B cell (primary cell): ENCODE measurements at regions not wholly inside any gene's neighbourhood (a gene's known extent, or its start where the extent isn't known, plus 50 kb on each side); places are given as distances from the start of the nearest gene placed in this dataset.

Experiments used
- ATAC-seq: fragments of 200-7000 bp; cut with Tn5 transposase; one replicate; pipeline ENCODE4 v1.10.0; 2021; ENCODE audit warnings: low read depth, mild to moderate bottlenecking, moderate number of reproducible peaks, moderate library complexity
- CTCF ChIA-PET: fragments of 350-600 bp; sonication (Branson Sonifier 250); formaldehyde crosslinking; loops from one replicate; lab custom pipeline; 2021; ENCODE audit warnings: antibody characterized with exemption, inconsistent platforms; lab: Charles Lee
- POLR2A ChIA-PET: fragments of 350-600 bp; sonication (Branson Sonifier 250); formaldehyde crosslinking; loops from one replicate; lab custom pipeline; 2021; ENCODE audit warnings: antibody characterized with exemption; lab: Charles Lee
- DNase-seq: peaks from one replicate; pipeline ENCODE4 v3.0.0; 2013
- H2AFZ ChIP-seq: 2 replicates; pipeline ENCODE4 v1.6.1; 2012; ENCODE audit warnings: mild to moderate bottlenecking, low read depth, low read length; ENCODE audit not compliant: insufficient read depth, poor library complexity, severe bottlenecking
- H3K27ac ChIP-seq, 2 donors: 1 replicate in 1 of 2; 2 replicates in 1 of 2; pipeline ENCODE4 v1.5.1; 2012 to 2013; ENCODE audit warnings: low read length in 2 of 2, mild to moderate bottlenecking in 2 of 2, moderate library complexity in 1 of 2
- H3K27me3 ChIP-seq, 4 experiments: fragments of 200-600 bp in 1 of 4; sonication (generic) in 1 of 4; replicated peaks in 1 of 4; 1 replicate in 2 of 4; 2 replicates in 2 of 4; pipeline versions ENCODE4 v1.6.1 to v1.7.0; 2013 to 2016; ENCODE audit warnings: low read length in 3 of 4, mild to moderate bottlenecking in 2 of 4, mixed read lengths in 1 of 4, moderate library complexity in 1 of 4; ENCODE audit not compliant: insufficient read depth in 4 of 4, control insufficient read depth in 3 of 4; ENCODE audit errors: control extremely low read depth in 1 of 4
- H3K36me3 ChIP-seq, 2 experiments: replicated peaks in 1 of 2; 1 replicate in 1 of 2; 2 replicates in 1 of 2; pipeline versions ENCODE4 v1.6.1 to v1.7.1; 2013; ENCODE audit warnings: low read length in 1 of 2; ENCODE audit not compliant: insufficient read depth in 2 of 2, control insufficient read depth in 1 of 2; ENCODE audit errors: control extremely low read depth in 1 of 2, extremely low read depth in 1 of 2
- H3K4me1 ChIP-seq, 2 donors: fragments of 200-600 bp in 1 of 2; sonication (generic) in 1 of 2; 1 replicate in 1 of 2; 2 replicates in 1 of 2; pipeline versions ENCODE4 v1.5.1 to v1.6.1; 2013 to 2017; ENCODE audit warnings: low read length in 2 of 2; ENCODE audit not compliant: control insufficient read depth in 2 of 2, insufficient read depth in 2 of 2
- H3K4me2 ChIP-seq: replicated peaks from 2 replicates; pipeline ENCODE3; 2012; ENCODE audit warnings: mild to moderate bottlenecking, low read depth, low read length; ENCODE audit not compliant: poor library complexity, severe bottlenecking
- H3K4me3 ChIP-seq, 5 experiments: fragments of 200-600 bp in 1 of 5; sonication (generic) in 1 of 5; 1 replicate in 3 of 5; 2 replicates in 2 of 5; pipeline versions ENCODE4 v1.5.1 to v1.7.0; 2011 to 2016; ENCODE audit warnings: low read length in 4 of 5, mild to moderate bottlenecking in 4 of 5, low read depth in 2 of 5, control low read depth in 1 of 5, moderate library complexity in 1 of 5; ENCODE audit not compliant: insufficient read depth in 1 of 5; ENCODE audit errors: control extremely low read depth in 1 of 5, extremely low read depth in 1 of 5
- H3K79me2 ChIP-seq: fragments of 200-600 bp; sonication (generic); one replicate; pipeline ENCODE4 v1.6.0; 2016; ENCODE audit warnings: low read length; ENCODE audit not compliant: control insufficient read depth, insufficient read depth
- H3K9ac ChIP-seq: fragments of 200-600 bp; sonication (generic); 2 replicates; pipeline ENCODE4 v1.6.1; 2017; ENCODE audit warnings: mild to moderate bottlenecking, low read length, moderate library complexity
- H3K9me3 ChIP-seq, 3 donors: one replicate each; pipeline versions ENCODE4 v1.6.1 to v1.7.1; 2013; ENCODE audit warnings: low read length in 2 of 3; ENCODE audit not compliant: control insufficient read depth in 2 of 3, insufficient read depth in 1 of 3; ENCODE audit errors: control extremely low read depth in 1 of 3
- H4K20me1 ChIP-seq: 2 replicates; pipeline ENCODE4 v1.6.0; 2012; ENCODE audit warnings: mild to moderate bottlenecking, low read length; ENCODE audit not compliant: insufficient read depth, control insufficient read depth, poor library complexity, severe bottlenecking
- H3K27ac Mint-ChIP-seq: one replicate; pipeline ENCODE4 v1.8.0; 2021; ENCODE audit warnings: mixed read lengths
- H3K27me3 Mint-ChIP-seq: one replicate; pipeline ENCODE4 v1.8.0; 2021; ENCODE audit warnings: mixed read lengths
- H3K4me1 Mint-ChIP-seq: one replicate; pipeline ENCODE4 v1.8.0; 2021; ENCODE audit warnings: mixed read lengths
- H3K4me3 Mint-ChIP-seq: one replicate; pipeline ENCODE4 v1.8.0; 2021; ENCODE audit warnings: mixed read lengths
- H3K9me3 Mint-ChIP-seq: one replicate; pipeline ENCODE4 v1.8.0; 2022; ENCODE audit warnings: mixed read lengths; ENCODE audit not compliant: insufficient read depth
- CTCF ChIP-seq: fragments of 200-600 bp; IDR thresholded peaks from one replicate; pipeline ENCODE4 v1.8.0; 2022; ENCODE audit warnings: antibody characterized with exemption, mild to moderate bottlenecking
- EZH2 ChIP-seq: IDR thresholded peaks from 2 replicates; pipeline ENCODE4 v1.6.1; 2012; ENCODE audit warnings: borderline replicate concordance, low read depth, mild to moderate bottlenecking, moderate library complexity, low read length; ENCODE audit not compliant: insufficient read depth, poor library complexity, severe bottlenecking
- WGBS: methylation state at CpG from one replicate; pipeline ENCODE4 v1.1.5; 2013; ENCODE audit warnings: missing lambda C conversion rate; ENCODE audit not compliant: insufficient coverage; 5-methylcytosine and 5-hydroxymethylcytosine counted together
- intact Hi-C: fragments of 100-400 bp; cut with micrococcal nuclease; formaldehyde crosslinking; loops from one replicate; pipeline ENCODE4 v1.10.0; 2022

DNA sequence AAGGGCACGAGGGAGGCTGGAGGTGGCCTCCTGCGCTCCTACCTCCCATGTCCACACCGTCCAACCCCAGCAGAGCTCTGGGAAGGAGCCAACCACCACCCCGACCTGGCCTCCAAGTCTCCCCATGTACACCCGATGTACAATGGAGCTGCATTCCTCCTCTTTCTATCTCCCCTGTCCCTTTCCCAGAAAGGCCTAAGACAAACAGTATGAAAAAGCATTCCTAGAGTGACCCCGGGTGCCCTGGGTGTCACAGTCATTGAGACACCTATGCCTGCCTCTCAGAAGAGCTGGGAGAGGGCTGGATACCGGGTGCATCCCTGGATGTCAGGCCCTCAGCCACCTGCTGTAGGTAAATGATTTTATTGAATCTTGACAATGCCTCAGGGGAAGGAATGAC lies 248.1 kb downstream of the EMX2 start:
- Histone ChIP-seq H3K27ac (no peak overlapping the region), H3K4me3 (no peak overlapping the region), H3K4me2 (no peak overlapping the region), H3K4me1 (no peaks in the 10 kb centered on the region), H2AFZ (no peak overlapping the region), H3K27me3 (no peaks in the 10 kb centered on the region), H3K9me3 (peaks cover 0 to 1% (median 0%) of the 10 kb centered on the region in 3 donors), H3K36me3 (no peaks in the 10 kb centered on the region), H3K9ac (no peak overlapping the region), H4K20me1 (no peaks in the 10 kb centered on the region), H3K79me2 (no peaks in the 10 kb centered on the region)
- Mint-ChIP-seq H3K4me3 (no peak overlapping the region), H3K9me3 (no peaks in the 10 kb centered on the region), H3K4me1 (no peaks in the 10 kb centered on the region), H3K27me3 (no peaks in the 10 kb centered on the region), H3K27ac (no peak overlapping the region)
- ATAC-seq (no peak), DNase-seq (no peak)
- CTCF ChIA-PET = no interaction called here
- intact Hi-C loops = no loop called here
- WGBS = 88% methylated on average over 7 of the region's 7 CpGs
- POLR2A ChIA-PET = no interaction called here
- no peak for TF ChIP-seq EZH2
- no peak for TF ChIP-seq CTCF

GRCh38 chr10:117792214-117792613 lies 249.7 kb downstream of the EMX2 start:
- Mint-ChIP-seq H3K4me1 (no peaks in the 10 kb centered on the region), H3K27ac (no peak overlapping the region), H3K9me3 (no peaks in the 10 kb centered on the region), H3K27me3 (no peaks in the 10 kb centered on the region), H3K4me3 (no peak overlapping the region)
- H3K9ac ChIP-seq = no peak overlapping the region
- no peaks in the 10 kb centered on the region for H3K27me3 ChIP-seq
- H3K4me1 ChIP-seq = no peaks in the 10 kb centered on the region
- H3K36me3 ChIP-seq = no peaks in the 10 kb centered on the region
- no peaks in the 10 kb centered on the region for H3K9me3 ChIP-seq
- DNase-seq (no peak), ATAC-seq (no peak)
- CTCF ChIA-PET = no interaction called here
- H4K20me1 ChIP-seq = no peaks in the 10 kb centered on the region
- intact Hi-C loops = no loop called here
- H2AFZ ChIP-seq = no peak overlapping the region
- 91% methylated on average over 2 of the region's 3 CpGs for WGBS
- POLR2A ChIA-PET = no interaction called here
- H3K4me3 ChIP-seq = no peak overlapping the region
- no peaks in the 10 kb centered on the region for H3K79me2 ChIP-seq
- no peak overlapping the region for H3K4me2 ChIP-seq
- TF ChIP-seq EZH2 (no peak), CTCF (no peak)
- no peak overlapping the region for H3K27ac ChIP-seq
